Activated T-cell treated with anti-CD3 and anti-CD28 coated beads, Interleukin-2, amount 50 U/mL, for 1 hour (primary cell): ENCODE measurements at regions not wholly inside any gene's neighbourhood (a gene's known extent, or its start where the extent isn't known, plus 50 kb on each side); places are given as distances from the start of the nearest gene placed in this dataset.

ENCODE experiments used
- DNase-seq: peaks from one replicate; pipeline ENCODE4 v3.0.0-alpha.2; 2020

DNA sequence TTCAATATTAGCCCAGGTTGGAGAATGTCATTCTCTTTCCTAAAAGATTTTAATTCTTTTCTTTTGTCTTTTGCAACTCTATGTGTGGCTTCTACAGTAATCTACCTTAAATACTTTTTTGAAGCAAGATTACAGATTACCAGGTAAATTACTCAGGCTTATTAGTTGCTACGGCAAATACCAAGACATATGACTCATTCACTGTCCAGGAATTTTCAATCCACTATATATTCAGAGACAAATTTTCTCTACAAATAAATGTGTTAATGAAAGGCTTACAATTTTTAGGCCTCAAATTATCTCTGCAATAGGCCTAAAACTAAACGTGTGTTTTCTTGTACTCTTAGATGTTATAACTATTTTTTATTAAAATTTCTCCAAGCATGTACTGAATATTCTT is 631.3 kb downstream of the DIAPH3 start:
- DNase-seq, result no peak

GRCh38 chr13:59533561-59534555 is 629.9 kb downstream of the DIAPH3 start:
- DNase-seq, result no peak

DNA sequence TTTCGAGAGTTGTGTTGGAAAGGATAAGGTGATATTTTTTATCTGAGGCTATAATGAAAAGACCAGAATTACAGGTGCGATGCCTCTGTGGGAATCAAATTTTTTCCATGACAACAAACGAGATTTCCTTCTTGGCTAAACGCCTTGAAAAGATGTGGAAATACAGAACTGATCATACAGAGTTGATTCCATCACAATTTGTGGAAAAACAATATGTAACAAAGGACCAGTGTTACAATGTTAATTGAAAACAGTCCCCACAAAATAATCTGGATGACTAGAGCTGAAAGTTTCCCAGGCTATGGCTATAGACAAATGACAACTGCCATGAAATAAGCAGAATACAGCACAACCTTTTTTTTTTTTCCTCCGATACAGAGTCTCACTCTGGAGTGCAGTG is 628.9 kb downstream of the DIAPH3 start:
- DNase-seq, result no peak

DNA sequence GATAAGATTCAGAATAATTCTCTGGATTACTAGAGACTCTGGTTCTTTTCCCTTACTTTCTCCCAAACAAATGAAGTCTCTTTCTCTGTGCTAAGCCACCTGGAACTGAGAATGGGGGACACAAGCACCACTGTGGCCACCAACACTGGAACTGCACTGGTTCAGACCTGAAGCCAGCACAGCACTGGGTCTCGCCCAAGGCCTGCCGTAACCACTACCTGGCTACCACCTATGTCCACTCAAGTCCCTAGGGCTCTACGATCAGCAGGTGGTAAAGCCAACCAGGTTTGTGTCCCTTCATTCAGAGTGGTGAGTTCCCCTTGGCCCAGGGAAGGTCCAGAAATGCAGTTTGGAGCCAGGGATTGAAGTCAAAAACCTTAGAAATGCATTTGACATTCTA is 626.2 kb downstream of the DIAPH3 start:
- DNase-seq, result no peak

DNA sequence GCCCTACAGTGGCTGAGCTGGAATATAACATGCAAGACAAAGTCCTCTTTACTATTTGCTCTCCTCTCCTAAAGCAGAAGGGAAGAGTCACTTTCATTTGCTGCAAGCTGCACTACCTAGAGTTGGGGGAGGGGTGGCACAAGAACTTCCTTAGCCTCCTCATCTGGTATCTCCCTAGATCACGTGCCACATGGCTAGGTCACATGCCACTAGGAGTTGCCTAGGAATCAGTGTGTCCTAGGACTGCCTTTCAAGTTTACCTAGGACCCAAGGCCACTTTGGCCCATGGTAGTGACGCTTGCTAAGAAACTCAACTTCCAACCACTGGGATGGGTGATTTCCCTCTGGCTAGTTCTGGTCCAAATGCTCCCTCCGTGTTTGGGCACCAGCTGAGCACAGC is 625.2 kb downstream of the DIAPH3 start:
- DNase-seq, result no peak

DNA sequence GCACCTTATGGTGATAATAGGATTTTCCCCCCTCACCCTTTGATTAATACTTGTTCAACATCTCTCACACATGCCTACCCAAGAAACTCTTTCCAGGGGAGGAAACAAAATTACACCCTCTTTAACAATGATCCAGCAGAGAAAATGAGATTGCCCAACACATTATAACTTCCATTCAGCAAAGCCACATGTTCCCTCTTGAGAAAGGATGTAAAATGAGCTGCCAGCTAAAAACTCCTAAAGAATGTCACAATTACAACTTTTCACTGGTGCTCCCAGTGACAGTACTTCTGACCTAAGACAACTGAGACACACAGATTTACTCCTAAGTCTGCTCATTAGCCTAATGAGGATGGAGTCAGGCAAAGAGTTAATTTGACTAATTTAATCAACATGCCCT is 621.4 kb downstream of the DIAPH3 start:
- DNase-seq, result no peak

DNA sequence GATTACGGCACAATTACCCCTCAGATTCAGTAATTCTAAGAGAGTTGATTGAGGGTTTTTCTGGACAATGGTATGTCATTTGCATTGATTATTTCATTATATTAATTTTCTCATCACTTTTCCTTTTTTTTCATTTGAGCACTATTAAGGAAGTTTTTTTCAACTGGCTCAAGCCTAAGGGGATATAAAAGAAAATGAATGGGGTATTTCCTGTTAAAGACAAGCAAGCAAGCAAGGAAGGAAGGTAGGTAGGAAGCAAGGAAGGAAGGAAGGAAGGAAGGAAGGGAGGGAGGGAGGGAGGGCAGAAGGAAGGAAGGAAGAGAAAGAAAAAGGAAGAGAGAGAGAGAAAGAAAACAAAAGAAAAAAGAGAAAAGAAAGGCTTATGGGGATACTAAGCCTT is 620.3 kb downstream of the DIAPH3 start:
- no peak for DNase-seq

DNA sequence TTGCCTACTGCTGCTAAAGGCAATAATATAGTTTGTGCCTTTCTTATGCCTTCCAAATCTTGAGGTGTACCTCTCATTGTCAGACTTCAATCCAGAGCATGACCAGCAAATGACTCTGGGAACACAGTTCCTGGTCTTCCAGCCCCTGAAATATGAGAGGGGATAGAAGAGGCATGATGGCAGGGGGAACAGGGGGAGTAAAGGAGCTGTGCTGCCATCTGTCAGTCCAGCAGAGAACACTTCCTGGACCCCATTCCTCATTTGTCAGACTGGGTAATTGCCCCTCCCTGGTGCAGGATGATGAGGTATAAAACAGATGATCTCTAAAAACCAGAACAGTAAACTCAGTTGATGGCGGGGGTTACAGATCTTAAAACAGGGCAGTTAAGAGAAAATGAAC is 618.7 kb downstream of the DIAPH3 start:
- DNase-seq, result no peak

- DNase-seq, result no peak
Measured at GRCh38 chr13:59546178-59546577, 617.5 kb downstream of the DIAPH3 start.

- DNase-seq, result no peak
Measured at GRCh38 chr13:59547950-59548349, 615.8 kb downstream of the DIAPH3 start.

DNA sequence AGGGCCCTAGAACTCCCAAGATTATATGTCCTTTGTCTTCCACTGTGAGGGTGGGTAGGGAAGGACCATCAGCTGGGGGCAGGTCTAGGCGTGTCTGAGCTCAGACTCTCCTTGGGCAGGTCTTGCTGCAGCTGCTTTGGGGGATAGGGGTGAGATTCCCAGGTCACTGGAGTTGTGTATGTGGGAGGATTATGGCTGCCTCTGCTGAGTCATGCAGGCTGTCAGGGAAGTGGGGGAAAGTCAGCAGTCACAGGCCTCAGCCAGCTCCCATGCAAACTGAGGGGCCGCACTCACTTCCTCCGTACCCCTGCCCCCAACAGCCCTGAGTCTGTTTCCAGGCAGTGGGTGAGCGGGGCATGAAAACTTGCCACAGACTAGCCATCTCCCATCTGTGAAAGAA is 600.8 kb downstream of the DIAPH3 start:
- no peak for DNase-seq

DNA sequence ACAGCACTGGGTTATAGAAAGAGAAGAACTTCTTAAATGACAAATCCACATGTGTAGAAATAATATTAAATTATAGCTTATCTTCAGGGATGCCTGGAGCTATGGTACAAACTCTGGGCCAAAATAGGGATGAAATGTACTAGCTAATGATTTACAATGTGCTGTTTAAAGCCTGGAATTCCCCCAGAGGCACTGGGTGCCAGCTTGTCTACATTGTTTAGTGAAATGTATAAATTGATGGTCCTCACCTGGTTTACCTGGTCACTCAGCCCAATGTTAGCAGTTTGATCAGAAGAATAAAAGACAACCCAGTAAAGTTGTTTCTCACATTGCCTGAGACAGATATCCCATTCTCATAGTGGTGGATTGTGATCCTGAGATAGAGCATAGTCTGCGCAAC is 597.2 kb downstream of the DIAPH3 start:
- DNase-seq, result no peak

DNA sequence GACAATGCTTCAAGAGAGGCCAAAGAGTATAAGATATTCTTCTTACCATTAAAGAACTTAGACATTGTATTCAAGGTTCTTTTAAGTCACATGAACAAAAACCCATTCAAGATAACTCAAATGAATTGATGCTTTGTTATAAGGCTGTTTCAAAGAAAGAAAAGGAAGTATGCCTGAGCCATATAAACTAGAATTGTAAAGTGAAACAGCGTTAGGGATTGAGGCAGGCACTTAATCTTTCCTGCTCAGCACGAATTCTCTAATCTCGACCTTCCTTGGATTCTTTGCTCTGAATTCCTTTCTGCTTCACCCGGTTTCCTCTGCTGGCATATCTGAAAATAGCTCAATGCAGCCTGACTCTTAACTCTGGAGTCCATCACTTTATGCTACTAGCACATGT is 595.4 kb downstream of the DIAPH3 start:
- DNase-seq, result no peak

- DNase-seq, result no peak
Measured at GRCh38 chr13:59570204-59570603, 593.5 kb downstream of the DIAPH3 start.

DNA sequence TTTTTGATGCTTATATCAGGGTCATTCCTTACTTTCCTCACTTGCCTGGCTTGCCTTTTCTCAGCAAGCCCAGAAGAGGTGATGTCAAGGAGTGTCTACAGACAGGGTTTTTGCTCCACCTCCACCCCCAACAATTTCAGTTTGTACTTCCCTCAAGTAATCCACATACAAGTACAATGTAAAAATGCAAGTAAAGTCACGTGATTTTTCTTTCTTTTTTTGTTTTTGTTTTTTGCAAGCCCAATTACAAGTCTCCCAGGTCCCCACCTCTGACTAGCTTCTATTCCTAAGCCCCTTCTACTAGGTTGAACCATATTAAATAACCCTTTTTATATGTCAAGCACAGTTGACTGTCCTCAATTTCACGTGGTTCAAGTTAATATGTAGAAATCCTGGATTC is 579.6 kb downstream of the DIAPH3 start:
- DNase-seq, result no peak

- DNase-seq, result no peak
Measured at GRCh38 chr13:59584761-59585670, 578.7 kb downstream of the DIAPH3 start.

GRCh38 chr13:59587030-59587429 is 576.7 kb downstream of the DIAPH3 start:
- no peak for DNase-seq

DNA sequence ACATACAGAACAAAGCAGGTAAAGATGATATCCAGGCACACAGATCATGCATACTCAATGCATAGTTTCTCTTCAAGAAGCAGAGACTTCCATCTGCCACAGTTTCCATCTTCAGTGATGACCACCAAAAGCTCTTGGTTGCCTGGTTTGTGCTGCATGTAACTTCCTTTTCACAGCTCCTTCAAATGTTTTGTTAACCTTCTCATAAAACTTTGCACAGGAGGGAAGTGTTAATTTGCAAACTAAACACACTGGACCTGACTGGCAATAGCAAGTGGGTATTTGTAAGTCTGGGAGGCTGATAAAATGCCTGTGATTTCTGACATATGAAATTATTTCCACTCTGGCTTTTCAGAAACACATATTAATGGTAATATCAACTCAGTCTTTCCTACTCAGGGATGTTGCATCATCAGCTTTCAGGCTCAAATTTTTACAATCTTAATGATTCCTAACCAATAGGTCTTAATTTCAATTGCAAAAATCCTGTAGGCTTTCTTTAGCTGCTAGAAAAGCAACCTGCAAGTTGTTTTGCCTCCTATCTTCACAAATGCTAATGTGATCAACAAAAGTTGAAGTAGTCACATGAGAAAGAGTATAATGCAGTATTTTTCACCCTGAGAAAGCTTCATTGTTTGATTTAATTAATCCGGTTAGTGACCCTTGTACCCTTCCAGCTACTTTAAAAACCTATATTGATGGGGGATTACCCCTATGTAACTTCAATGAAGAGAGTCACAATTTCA is 575.6 kb downstream of the DIAPH3 start:
- no peak for DNase-seq

DNA sequence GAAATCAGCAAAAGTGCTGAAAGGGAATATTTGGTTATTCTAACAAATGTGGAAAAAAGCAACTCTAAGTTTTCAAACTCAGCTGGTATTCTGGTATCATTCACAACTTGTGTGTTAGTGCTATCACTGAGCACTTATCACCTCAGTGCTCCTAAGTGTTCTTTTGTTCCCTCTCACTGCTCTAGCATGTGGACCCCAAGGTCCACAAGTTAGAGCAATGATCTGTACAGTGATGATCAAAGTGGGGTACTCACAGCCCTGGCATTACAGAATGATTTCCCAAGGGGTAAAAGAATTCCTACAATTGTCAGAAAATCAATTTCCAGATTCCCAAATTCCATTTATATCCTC is 575.0 kb downstream of the DIAPH3 start:
- DNase-seq, result no peak

DNA sequence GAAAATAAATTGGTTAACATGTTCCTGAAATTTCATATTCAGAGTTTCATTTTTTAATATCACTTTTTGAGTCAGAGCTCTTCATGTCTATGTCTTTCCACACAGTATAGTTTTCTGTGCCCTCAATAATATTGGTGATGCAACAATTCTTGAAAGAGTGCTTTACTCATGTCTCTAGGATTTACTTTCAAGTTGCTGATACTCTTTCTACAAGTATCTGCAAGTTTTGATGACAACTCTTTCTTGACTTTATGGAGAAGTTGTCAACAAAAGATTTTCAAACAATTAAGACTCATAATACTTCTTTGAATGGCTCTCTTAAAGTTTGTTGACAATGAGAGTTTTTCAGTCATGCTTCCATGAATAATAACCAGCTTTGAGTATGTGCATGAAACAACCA is 561.7 kb downstream of the DIAPH3 start:
- no peak for DNase-seq

- DNase-seq, result no peak
Measured at GRCh38 chr13:59603646-59604045, 560.1 kb downstream of the DIAPH3 start.

- no peak for DNase-seq
Measured at GRCh38 chr13:59607172-59607571, 556.6 kb downstream of the DIAPH3 start.

DNA sequence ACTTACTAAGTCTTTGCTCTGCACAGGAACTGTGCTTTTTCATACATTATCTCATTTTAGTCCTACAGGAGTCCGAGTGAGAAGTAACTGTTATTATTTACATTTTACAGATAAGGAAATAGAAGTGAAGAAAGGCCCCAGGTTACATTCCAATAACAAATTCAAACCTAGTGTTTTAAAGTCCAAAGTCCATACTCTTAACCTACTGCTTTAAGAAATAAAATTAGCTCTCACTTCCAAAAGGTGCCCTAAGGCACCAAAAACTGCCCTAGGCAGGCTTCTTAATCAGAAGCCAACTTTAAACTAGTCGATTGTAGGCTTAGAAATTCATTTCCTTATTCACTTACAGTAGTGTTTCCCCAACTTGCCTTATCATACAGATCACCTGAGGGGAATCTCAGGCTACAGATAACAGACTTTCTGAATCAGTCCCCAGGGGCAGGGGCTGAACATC is 555.9 kb downstream of the DIAPH3 start:
- no peak for DNase-seq
